22Rv1 (cell line): ENCODE measurements at regions not wholly inside any gene's neighbourhood (a gene's known extent, or its start where the extent isn't known, plus 50 kb on each side); places are given as distances from the start of the nearest gene placed in this dataset.

Source experiments
- H3K27ac ChIP-seq: fragments of 450-650 bp; 2 replicates; pipeline ENCODE4 v1.5.1; 2017
- CTCF ChIP-seq: fragments of 450-650 bp; IDR thresholded peaks from 2 replicates; pipeline ENCODE4 v1.5.1; 2017; ENCODE audit warnings: mild to moderate bottlenecking
- ZFX ChIP-seq: fragments of 450-650 bp; IDR thresholded peaks from 2 replicates; pipeline ENCODE4 v1.6.1; 2017; ENCODE audit warnings: antibody characterized with exemption, borderline replicate concordance

GRCh38 chr20:43389211-43389610 is 68.5 kb upstream of the SRSF6 start:
- TF ChIP-seq ZFX (no peak), CTCF (no peak)

GRCh38 chr20:43388268-43389002 is 69.3 kb upstream of the SRSF6 start:
- H3K27ac ChIP-seq = peak overlapping the region; percentile 47
- TF ChIP-seq CTCF = no peak
- TF ChIP-seq ZFX = no peak

More at GRCh38 chr20:43389211-43389610, 68.5 kb upstream of the SRSF6 start:
- H3K27ac ChIP-seq = peak overlapping the region; percentile 47

DNA sequence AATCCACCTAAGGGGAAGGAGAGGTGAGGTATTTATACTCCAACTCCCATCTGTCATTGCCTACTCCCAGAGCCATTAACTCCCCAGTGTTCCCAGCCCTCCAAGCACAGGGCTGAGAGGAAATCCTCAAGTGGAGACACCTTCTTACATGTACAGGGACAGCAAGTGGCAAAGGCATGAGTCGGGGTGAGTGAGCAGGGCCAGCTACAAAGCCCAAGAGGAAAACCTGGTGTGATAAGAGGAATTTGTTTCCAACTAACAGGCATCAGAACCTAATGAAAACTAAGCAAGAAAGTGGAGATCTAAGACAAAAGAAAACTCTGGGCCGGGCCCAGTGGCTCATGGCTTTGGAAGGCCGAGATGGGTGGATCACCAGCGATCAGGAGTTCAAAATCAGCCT is 70.0 kb upstream of the SRSF6 start:
- no peak overlapping the region for H3K27ac ChIP-seq
- TF ChIP-seq CTCF (no peak), ZFX (no peak)

DNA sequence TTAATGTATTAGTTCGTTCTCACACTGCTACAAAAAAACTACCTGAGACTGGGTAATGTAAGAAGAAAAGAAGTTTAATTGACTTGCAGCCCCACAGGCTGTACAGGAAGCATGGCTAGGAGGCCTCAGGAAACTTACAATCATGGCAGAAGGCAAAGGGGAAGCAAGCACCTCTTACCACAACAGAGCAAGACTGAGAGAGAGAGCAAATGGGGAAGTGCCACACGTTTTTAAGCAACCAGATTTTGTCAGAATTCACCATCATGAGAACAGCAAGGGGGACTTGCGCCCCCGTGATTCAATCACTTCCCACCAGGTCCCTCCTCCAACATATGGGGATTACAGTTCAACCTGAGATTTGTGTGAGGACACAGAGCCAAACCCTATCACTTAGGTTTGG is 70.8 kb upstream of the SRSF6 start:
- TF ChIP-seq CTCF (no peak), ZFX (no peak)
- H3K27ac ChIP-seq = no peak overlapping the region

DNA sequence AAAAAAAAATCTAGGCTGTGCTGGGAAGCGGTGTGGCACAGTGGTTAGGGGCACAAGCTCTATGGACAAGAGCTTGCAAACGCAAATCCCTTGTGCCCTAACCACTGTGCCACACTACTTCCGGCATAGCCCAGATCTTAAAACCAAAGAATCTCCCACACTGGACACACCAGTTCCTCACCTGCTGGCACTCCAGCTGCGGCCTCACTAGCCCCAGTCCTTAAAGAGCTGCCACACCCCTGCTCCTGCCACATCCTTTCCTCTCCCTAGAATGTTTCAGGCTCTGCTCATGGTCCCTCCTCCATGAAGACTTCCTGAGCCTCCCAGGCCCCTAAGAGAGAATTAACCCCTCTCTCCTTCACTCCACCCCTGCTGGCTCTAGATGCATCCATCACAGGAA is 71.8 kb upstream of the SRSF6 start:
- H3K27ac ChIP-seq = no peak overlapping the region
- TF ChIP-seq CTCF (no peak), ZFX (no peak)

DNA sequence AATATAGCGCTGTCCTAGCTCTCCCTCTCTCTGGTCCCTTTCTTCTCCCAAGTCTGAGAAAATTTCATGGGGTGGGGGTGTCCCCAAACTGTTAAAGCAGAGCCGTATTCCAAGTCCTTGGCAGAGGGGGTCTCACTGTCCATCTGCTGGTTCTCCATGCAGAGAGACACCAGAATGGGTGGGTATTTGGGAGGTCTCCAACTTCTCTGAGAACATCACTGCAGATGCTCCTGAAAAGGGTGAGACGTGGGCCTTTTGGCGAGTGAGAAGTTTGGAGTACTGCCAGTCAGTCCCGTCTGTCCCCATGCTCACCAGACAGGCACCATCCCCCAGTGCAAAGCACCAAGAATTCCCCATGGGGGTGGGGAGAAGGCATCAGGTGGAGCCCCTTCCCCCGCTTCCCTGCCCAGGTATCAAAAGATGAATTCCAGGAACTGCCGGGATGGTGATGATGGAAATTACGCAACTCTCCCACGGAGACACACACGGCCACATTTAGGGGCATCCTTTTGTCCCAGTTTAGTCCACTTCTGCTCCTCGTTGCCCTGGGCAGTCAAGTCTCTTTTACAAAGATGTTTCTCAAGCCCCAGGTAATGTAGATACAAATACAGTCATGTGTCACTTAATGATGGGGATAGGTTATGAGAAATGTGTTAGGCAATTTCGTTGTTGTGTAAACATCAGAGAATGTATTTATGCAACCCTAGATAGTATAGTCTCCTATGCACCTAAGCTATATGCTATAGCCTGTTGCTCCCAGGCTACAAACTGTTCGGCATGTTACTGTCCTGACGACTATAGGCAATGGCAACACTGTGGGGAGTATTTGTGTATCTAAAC is 73.4 kb upstream of the SRSF6 start:
- TF ChIP-seq CTCF (no peak), ZFX (no peak)
- no peak overlapping the region for H3K27ac ChIP-seq
